PFSK-1 (cell line): ENCODE measurements at regions not wholly inside any gene's neighbourhood (a gene's known extent, or its start where the extent isn't known, plus 50 kb on each side); places are given as distances from the start of the nearest gene placed in this dataset.

Source experiments
- FOXP2 ChIP-seq: optimal IDR thresholded peaks from 2 replicates; pipeline ENCODE3; 2011; ENCODE audit warnings: borderline replicate concordance, control low read depth, inconsistent platforms; ENCODE audit not compliant: insufficient read depth; ENCODE audit errors: extremely low read length, extremely low read depth
- POLR2AphosphoS5 ChIP-seq: IDR thresholded peaks from 2 replicates; pipeline ENCODE4 v1.6.1; 2012; ENCODE audit warnings: low read depth, mild to moderate bottlenecking, control low read depth, low read length, moderate library complexity
- REST ChIP-seq, 2 experiments: IDR thresholded peaks; 2 replicates each; pipeline versions ENCODE4 v1.6.1 to v1.8.0; 2011 to 2012; ENCODE audit warnings: low read depth in 2 of 2, low read length in 2 of 2, control low read depth in 1 of 2, inconsistent platforms in 1 of 2, mild to moderate bottlenecking in 1 of 2, moderate library complexity in 1 of 2; ENCODE audit not compliant: insufficient read depth in 1 of 2
- SIN3A ChIP-seq: IDR thresholded peaks from 2 replicates; pipeline ENCODE4 v1.6.1; 2012; ENCODE audit warnings: mild to moderate bottlenecking, low read length, moderate library complexity, borderline replicate concordance; ENCODE audit not compliant: insufficient read depth
- TAF1 ChIP-seq: IDR thresholded peaks from 2 replicates; pipeline ENCODE4 v1.6.1; 2012; ENCODE audit warnings: low read length, control low read depth, borderline replicate concordance; ENCODE audit not compliant: insufficient read depth

GRCh38 chr1:185495898-185496297, 178.9 kb upstream of the IVNS1ABP start:
- TF ChIP-seq POLR2AphosphoS5, result no peak
- TF ChIP-seq SIN3A, result no peak
- TF ChIP-seq TAF1, result no peak
- no peak for TF ChIP-seq REST (IDR thresholded peaks at IDR 0.05; ENCODE audit: insufficient read depth in 1 of 2, low read depth in 2 of 2, low read length in 2 of 2)
- no peak for TF ChIP-seq FOXP2

- TF ChIP-seq REST (IDR thresholded peaks at IDR 0.05; ENCODE audit: insufficient read depth in 1 of 2, low read depth in 2 of 2, low read length in 2 of 2) (no peak), TAF1 (no peak), SIN3A (no peak), POLR2AphosphoS5 (no peak), FOXP2 (no peak)
Observed at GRCh38 chr1:185495007-185495406, 178.0 kb upstream of the IVNS1ABP start.

GRCh38 chr1:185492089-185492825, 175.2 kb upstream of the IVNS1ABP start:
- TF ChIP-seq SIN3A (no peak), REST (IDR thresholded peaks at IDR 0.05; ENCODE audit: insufficient read depth in 1 of 2, low read depth in 2 of 2, low read length in 2 of 2) (no peak), FOXP2 (no peak), TAF1 (no peak), POLR2AphosphoS5 (no peak)

GRCh38 chr1:185491604-185492003, 174.6 kb upstream of the IVNS1ABP start:
- TF ChIP-seq REST (IDR thresholded peaks at IDR 0.05; ENCODE audit: insufficient read depth in 1 of 2, low read depth in 2 of 2, low read length in 2 of 2), result no peak
- TF ChIP-seq POLR2AphosphoS5, result no peak
- TF ChIP-seq SIN3A, result no peak
- TF ChIP-seq TAF1, result no peak
- TF ChIP-seq FOXP2, result no peak
